ENCODE measurements at regions not wholly inside any gene's neighbourhood (a gene's known extent, or its start where the extent isn't known, plus 50 kb on each side); places are given as distances from the start of the nearest gene placed in this dataset.

DNA sequence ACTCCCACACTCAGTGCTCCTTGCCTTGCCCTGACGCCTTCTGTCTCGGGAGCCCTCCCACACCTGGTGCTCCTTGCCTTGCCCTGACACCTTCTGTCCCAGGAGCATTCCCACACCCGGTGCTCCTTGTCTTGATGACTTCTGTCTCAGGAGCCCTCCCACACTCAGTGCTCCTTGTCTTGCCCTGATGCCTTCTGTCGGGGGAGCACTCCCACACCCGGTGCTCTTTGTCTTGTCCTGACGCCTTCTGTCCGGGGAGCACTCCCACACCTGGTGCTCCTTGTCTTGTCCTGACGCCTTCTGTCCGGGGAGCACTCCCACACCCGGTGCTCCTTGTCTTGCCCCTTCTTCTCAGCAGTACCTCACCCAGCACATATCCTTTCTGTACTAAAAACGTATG lies 207.2 kb upstream of the ADARB2 start:
- no peaks in the 10 kb centered on the region for H3K27me3 ChIP-seq (ENCODE audit: control insufficient read depth, insufficient read depth, low read length)
- WGBS (ENCODE audit: insufficient coverage, low lambda C conversion rate): 100% methylated on average over 1 of the region's 11 CpGs
- no peak for DNase-seq

GRCh38 chr10:1942478-1942877 lies 205.2 kb upstream of the ADARB2 start:
- no peak for DNase-seq
- Histone ChIP-seq H3K36me3 (ENCODE audit: control insufficient read depth, insufficient read depth, low read length) (no peaks in the 10 kb centered on the region), H3K27ac (ENCODE audit: low read length) (no peak overlapping the region), H3K27me3 (ENCODE audit: control insufficient read depth, insufficient read depth, low read length) (no peaks in the 10 kb centered on the region), H3K9me3 (ENCODE audit: control insufficient read depth, low read depth, low read length) (no peaks in the 10 kb centered on the region), H3K4me3 (ENCODE audit: low read length) (no peak overlapping the region), H3K4me1 (ENCODE audit: control insufficient read depth, insufficient read depth, low read length) (no peaks in the 10 kb centered on the region)
- no CpG with 5 or more reads among the region's 7 CpGs for WGBS (ENCODE audit: insufficient coverage, low lambda C conversion rate)

More for the DNA sequence above, 207.2 kb upstream of the ADARB2 start:
- H3K36me3 ChIP-seq (ENCODE audit: control insufficient read depth, insufficient read depth, low read length): no peaks in the 10 kb centered on the region
- no peak overlapping the region for H3K4me3 ChIP-seq (ENCODE audit: low read length)
- H3K27ac ChIP-seq (ENCODE audit: low read length): no peak overlapping the region
- H3K4me1 ChIP-seq (ENCODE audit: control insufficient read depth, insufficient read depth, low read length): no peaks in the 10 kb centered on the region
- no peaks in the 10 kb centered on the region for H3K9me3 ChIP-seq (ENCODE audit: control insufficient read depth, low read depth, low read length)

DNA sequence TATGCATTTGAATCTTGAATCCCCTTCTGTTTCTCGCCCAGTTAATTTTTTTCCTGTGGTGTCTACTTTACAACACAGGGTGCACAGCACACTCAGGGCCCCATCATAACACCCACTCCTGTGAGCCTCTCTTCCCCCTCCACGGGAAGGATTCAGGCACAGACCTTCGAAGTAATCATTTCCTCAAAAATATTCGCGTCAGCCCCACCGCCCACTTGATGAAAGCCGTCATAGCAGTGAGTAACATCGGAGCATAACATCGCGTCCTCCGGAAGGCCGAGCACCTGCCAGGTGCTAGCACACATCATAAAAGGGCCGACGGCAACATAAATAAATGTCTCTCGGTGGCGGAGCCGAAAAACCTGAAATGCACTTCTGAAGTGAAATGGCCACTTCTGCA lies 201.7 kb upstream of the ADARB2 start:
- no peaks in the 10 kb centered on the region for H3K9me3 ChIP-seq (ENCODE audit: control insufficient read depth, low read depth, low read length)
- DNase-seq: no peak

DNA sequence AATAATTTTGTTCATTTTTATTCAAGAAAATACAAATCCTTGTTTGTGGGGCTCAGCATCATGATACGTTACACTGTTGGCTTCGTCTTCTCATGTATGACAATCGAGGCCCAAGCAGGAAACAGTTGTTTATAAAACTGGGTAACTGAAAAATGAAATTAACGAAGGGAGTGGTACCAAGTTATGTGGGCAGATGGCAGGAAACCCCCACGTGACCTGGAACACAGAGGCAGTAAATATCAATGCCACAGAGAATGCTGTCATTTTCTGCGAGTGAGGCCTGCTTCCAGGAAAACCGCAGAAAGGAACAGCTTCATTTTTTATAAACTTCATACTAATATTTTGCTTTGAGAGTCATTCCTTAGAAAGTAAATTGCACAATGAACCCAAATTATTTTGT lies 201.0 kb upstream of the ADARB2 start:
- H3K4me1 ChIP-seq (ENCODE audit: control insufficient read depth, insufficient read depth, low read length): no peaks in the 10 kb centered on the region
- no peak for DNase-seq
- H3K27ac ChIP-seq (ENCODE audit: low read length): no peak overlapping the region
- no CpG with 5 or more reads among the region's 7 CpGs for WGBS (ENCODE audit: insufficient coverage, low lambda C conversion rate)
- H3K27me3 ChIP-seq (ENCODE audit: control insufficient read depth, insufficient read depth, low read length): no peaks in the 10 kb centered on the region
- no peaks in the 10 kb centered on the region for H3K36me3 ChIP-seq (ENCODE audit: control insufficient read depth, insufficient read depth, low read length)
- H3K9me3 ChIP-seq (ENCODE audit: control insufficient read depth, low read depth, low read length): no peaks in the 10 kb centered on the region
- no peak overlapping the region for H3K4me3 ChIP-seq (ENCODE audit: low read length)

More for the DNA sequence above, 201.7 kb upstream of the ADARB2 start:
- Histone ChIP-seq H3K4me3 (ENCODE audit: low read length) (no peak overlapping the region), H3K36me3 (ENCODE audit: control insufficient read depth, insufficient read depth, low read length) (no peaks in the 10 kb centered on the region), H3K27me3 (ENCODE audit: control insufficient read depth, insufficient read depth, low read length) (no peaks in the 10 kb centered on the region), H3K4me1 (ENCODE audit: control insufficient read depth, insufficient read depth, low read length) (no peaks in the 10 kb centered on the region), H3K27ac (ENCODE audit: low read length) (no peak overlapping the region)
- 100% methylated on average over 1 of the region's 17 CpGs for WGBS (ENCODE audit: insufficient coverage, low lambda C conversion rate)

- Histone ChIP-seq H3K9me3 (ENCODE audit: control insufficient read depth, low read depth, low read length) (no peaks in the 10 kb centered on the region), H3K4me3 (ENCODE audit: low read length) (no peak overlapping the region), H3K27me3 (ENCODE audit: control insufficient read depth, insufficient read depth, low read length) (no peaks in the 10 kb centered on the region), H3K4me1 (ENCODE audit: control insufficient read depth, insufficient read depth, low read length) (no peaks in the 10 kb centered on the region), H3K36me3 (ENCODE audit: control insufficient read depth, insufficient read depth, low read length) (no peaks in the 10 kb centered on the region), H3K27ac (ENCODE audit: low read length) (no peak overlapping the region)
- no CpG with 5 or more reads among the region's 4 CpGs for WGBS (ENCODE audit: insufficient coverage, low lambda C conversion rate)
- DNase-seq: no peak
Observed at GRCh38 chr10:1935912-1936311, 198.6 kb upstream of the ADARB2 start.

DNA sequence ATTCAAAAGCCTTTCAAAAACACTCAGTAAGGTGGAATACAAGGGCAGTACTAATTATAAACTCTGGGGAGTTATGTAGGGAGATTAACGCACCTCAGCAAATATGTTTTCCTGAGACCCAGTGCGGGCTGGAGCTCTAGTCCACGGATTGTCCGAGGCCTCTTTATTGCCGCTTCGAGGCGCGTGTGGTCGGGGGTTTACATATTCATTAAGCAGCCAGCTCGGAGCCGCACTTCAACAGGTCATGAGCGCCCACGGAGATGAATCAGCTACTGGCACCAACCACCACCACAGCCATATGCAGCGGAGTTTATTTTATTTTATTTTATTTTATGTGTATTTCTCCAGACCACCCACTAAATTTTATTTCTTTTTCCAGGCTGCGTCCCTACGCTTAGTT lies 195.9 kb upstream of the ADARB2 start:
- no CpG with 5 or more reads among the region's 16 CpGs for WGBS (ENCODE audit: insufficient coverage, low lambda C conversion rate)

DNA sequence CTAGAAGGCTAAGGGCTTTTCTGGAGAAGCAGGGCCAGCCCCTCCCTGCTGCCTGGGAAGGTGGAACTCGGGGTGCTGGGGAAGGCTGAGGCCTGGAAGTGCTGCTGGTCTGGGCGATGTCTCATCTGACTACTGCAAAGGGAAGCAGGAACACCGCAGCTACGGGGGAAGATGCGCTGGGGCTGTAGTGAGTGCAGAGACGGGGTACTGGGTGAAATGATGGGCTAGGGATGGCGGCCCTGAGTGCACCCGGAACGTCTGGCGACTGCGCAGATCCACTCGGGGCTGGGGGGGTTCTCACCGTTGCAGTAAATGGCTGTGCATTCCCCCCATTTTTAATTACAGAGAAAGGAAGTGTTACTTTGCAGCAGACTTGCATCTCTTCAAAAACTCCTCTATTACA lies 195.4 kb upstream of the ADARB2 start:
- no peaks in the 10 kb centered on the region for H3K9me3 ChIP-seq (ENCODE audit: control insufficient read depth, low read depth, low read length)
- H3K36me3 ChIP-seq (ENCODE audit: control insufficient read depth, insufficient read depth, low read length): no peaks in the 10 kb centered on the region
- DNase-seq: no peak
- no peaks in the 10 kb centered on the region for H3K27me3 ChIP-seq (ENCODE audit: control insufficient read depth, insufficient read depth, low read length)
- no peak overlapping the region for H3K4me3 ChIP-seq (ENCODE audit: low read length)
- no peak overlapping the region for H3K27ac ChIP-seq (ENCODE audit: low read length)
- H3K4me1 ChIP-seq (ENCODE audit: control insufficient read depth, insufficient read depth, low read length): no peaks in the 10 kb centered on the region
- no CpG with 5 or more reads among the region's 13 CpGs for WGBS (ENCODE audit: insufficient coverage, low lambda C conversion rate)

More for the DNA sequence above, 195.9 kb upstream of the ADARB2 start:
- DNase-seq: no peak
- Histone ChIP-seq H3K4me3 (ENCODE audit: low read length) (no peak overlapping the region), H3K9me3 (ENCODE audit: control insufficient read depth, low read depth, low read length) (no peaks in the 10 kb centered on the region), H3K36me3 (ENCODE audit: control insufficient read depth, insufficient read depth, low read length) (no peaks in the 10 kb centered on the region), H3K27ac (ENCODE audit: low read length) (no peak overlapping the region), H3K27me3 (ENCODE audit: control insufficient read depth, insufficient read depth, low read length) (no peaks in the 10 kb centered on the region), H3K4me1 (ENCODE audit: control insufficient read depth, insufficient read depth, low read length) (no peaks in the 10 kb centered on the region)

DNA sequence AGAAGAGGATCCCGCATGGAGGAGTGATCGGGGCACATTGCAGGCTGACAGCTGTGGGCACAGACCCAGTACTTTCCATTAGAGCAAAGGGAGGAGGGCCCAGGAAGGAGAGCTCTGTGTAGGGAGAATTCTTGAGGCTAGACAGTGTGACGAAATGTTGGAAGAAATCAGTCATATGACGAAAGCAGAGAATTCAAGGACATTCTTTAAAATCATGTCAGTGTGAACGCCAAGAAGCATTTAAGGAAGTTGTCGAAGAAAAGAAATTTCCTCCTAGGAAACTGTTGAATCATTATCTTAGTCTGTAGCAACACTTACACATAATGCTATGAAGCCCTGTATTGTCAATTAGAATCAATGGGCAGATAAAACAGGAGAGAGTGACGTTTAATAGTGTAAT lies 191.3 kb upstream of the ADARB2 start:
- H3K9me3 ChIP-seq (ENCODE audit: control insufficient read depth, low read depth, low read length): no peaks in the 10 kb centered on the region
- no peak overlapping the region for H3K4me3 ChIP-seq (ENCODE audit: low read length)
- H3K27me3 ChIP-seq (ENCODE audit: control insufficient read depth, insufficient read depth, low read length): no peaks in the 10 kb centered on the region
- H3K27ac ChIP-seq (ENCODE audit: low read length): no peak overlapping the region
- 86% methylated on average over 4 of the region's 7 CpGs for WGBS (ENCODE audit: insufficient coverage, low lambda C conversion rate)
- H3K4me1 ChIP-seq (ENCODE audit: control insufficient read depth, insufficient read depth, low read length): no peaks in the 10 kb centered on the region
- no peaks in the 10 kb centered on the region for H3K36me3 ChIP-seq (ENCODE audit: control insufficient read depth, insufficient read depth, low read length)
- no peak for DNase-seq

DNA sequence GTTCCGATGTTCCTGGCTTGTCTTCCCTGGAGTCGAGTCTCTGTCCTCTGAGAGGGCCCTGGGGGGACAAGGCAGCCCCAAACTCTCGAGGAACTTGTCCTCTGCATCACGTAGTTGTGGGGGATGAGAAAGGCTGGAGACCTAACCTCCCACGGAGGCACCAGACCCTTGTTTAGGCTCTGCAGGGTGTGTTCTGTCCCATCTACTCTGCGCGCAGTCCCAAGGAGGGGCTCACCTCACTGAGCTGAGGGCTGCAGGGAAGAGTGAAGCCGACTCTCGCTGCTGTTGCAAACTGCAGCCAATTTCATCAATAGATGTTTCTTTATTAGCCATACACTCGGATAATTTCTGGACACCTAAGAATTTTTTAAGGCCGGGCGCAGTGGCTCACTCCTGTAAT lies 186.7 kb upstream of the ADARB2 start:
- H3K4me1 ChIP-seq (ENCODE audit: control insufficient read depth, insufficient read depth, low read length): no peaks in the 10 kb centered on the region
- no peak for DNase-seq
- no peaks in the 10 kb centered on the region for H3K36me3 ChIP-seq (ENCODE audit: control insufficient read depth, insufficient read depth, low read length)
- 100% methylated on average over 1 of the region's 12 CpGs for WGBS (ENCODE audit: insufficient coverage, low lambda C conversion rate)
- no peak overlapping the region for H3K27ac ChIP-seq (ENCODE audit: low read length)
- H3K9me3 ChIP-seq (ENCODE audit: control insufficient read depth, low read depth, low read length): no peaks in the 10 kb centered on the region
- H3K4me3 ChIP-seq (ENCODE audit: low read length): no peak overlapping the region
- H3K27me3 ChIP-seq (ENCODE audit: control insufficient read depth, insufficient read depth, low read length): no peaks in the 10 kb centered on the region

GRCh38 chr10:1923586-1923985 lies 186.3 kb upstream of the ADARB2 start:
- Histone ChIP-seq H3K9me3 (ENCODE audit: control insufficient read depth, low read depth, low read length) (no peaks in the 10 kb centered on the region), H3K27ac (ENCODE audit: low read length) (no peak overlapping the region), H3K4me3 (ENCODE audit: low read length) (no peak overlapping the region), H3K4me1 (ENCODE audit: control insufficient read depth, insufficient read depth, low read length) (no peaks in the 10 kb centered on the region), H3K36me3 (ENCODE audit: control insufficient read depth, insufficient read depth, low read length) (no peaks in the 10 kb centered on the region), H3K27me3 (ENCODE audit: control insufficient read depth, insufficient read depth, low read length) (no peaks in the 10 kb centered on the region)
- no peak for DNase-seq
- WGBS (ENCODE audit: insufficient coverage, low lambda C conversion rate): 80% methylated on average over 1 of the region's 8 CpGs

DNA sequence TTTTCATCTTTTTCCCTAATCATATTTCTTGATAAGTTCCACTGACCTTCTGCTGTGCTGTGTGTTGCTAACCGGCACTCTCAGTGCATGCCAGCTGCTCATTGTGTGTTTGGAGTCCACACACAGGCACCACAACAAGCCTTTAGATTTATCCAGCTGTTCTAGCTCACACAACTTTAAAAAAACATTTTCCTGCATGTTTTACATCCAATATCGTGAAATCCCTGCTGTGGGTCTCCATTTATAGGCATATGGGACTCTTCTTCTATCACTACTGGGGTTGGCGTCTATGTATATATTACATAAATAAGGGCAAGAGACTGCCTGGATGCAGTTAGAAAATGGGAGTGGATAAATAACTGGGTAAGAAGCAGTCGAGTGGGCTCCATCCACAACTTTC lies 183.6 kb upstream of the ADARB2 start:
- Histone ChIP-seq H3K36me3 (ENCODE audit: control insufficient read depth, insufficient read depth, low read length) (no peaks in the 10 kb centered on the region), H3K27me3 (ENCODE audit: control insufficient read depth, insufficient read depth, low read length) (no peaks in the 10 kb centered on the region), H3K4me3 (ENCODE audit: low read length) (no peak overlapping the region), H3K4me1 (ENCODE audit: control insufficient read depth, insufficient read depth, low read length) (no peaks in the 10 kb centered on the region), H3K27ac (ENCODE audit: low read length) (no peak overlapping the region), H3K9me3 (ENCODE audit: control insufficient read depth, low read depth, low read length) (no peaks in the 10 kb centered on the region)
- DNase-seq: no peak
- 63% methylated on average over 2 of the region's 4 CpGs for WGBS (ENCODE audit: insufficient coverage, low lambda C conversion rate)

Measured in large intestine (tissue), 3 donors.